ENCODE measurements at regions not wholly inside any gene's neighbourhood (a gene's known extent, or its start where the extent isn't known, plus 50 kb on each side); places are given as distances from the start of the nearest gene placed in this dataset.

DNA sequence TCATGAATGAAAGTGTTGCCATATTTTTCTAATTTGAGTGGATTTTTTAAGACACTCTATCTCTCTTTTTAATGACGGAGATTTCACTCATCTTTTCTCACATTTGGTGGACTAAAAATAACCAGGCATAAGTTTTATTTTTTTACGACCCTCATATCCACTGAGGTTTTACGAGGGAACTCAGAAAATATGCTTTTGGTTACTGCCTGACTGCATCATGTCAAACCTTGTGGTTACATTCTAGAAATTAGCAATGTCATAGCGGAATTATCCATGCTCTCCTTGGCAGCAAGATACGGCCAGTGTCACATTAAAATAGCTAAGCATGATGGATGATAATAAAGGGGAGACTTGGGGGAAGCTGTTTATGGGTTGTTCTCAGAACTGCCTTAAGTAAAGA, 428.6 kb upstream of the FSHR start:
- TF ChIP-seq FOXM1 (IDR thresholded peaks at IDR 0.05; ENCODE audit: borderline replicate concordance, low read depth) (no peak), RAD21 (IDR thresholded peaks at IDR 0.05; ENCODE audit: low read depth) (no peak), EP300 (IDR thresholded peaks at IDR 0.05; ENCODE audit: borderline replicate concordance) (no peak), TAF1 (IDR thresholded peaks at IDR 0.05; ENCODE audit: low read depth) (no peak), YY1 (IDR thresholded peaks at IDR 0.05; ENCODE audit: low read depth) (no peak), ZBTB7A (IDR thresholded peaks at IDR 0.05; ENCODE audit: low read depth) (no peak)
- TF ChIP-seq, protein P1, sequence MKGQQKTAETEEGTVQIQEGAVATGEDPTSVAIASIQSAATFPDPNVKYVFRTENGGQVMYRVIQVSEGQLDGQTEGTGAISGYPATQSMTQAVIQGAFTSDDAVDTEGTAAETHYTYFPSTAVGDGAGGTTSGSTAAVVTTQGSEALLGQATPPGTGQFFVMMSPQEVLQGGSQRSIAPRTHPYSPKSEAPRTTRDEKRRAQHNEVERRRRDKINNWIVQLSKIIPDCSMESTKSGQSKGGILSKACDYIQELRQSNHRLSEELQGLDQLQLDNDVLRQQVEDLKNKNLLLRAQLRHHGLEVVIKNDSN (IDR thresholded peaks at IDR 0.05) = no peak
- TF ChIP-seq, protein P2, sequence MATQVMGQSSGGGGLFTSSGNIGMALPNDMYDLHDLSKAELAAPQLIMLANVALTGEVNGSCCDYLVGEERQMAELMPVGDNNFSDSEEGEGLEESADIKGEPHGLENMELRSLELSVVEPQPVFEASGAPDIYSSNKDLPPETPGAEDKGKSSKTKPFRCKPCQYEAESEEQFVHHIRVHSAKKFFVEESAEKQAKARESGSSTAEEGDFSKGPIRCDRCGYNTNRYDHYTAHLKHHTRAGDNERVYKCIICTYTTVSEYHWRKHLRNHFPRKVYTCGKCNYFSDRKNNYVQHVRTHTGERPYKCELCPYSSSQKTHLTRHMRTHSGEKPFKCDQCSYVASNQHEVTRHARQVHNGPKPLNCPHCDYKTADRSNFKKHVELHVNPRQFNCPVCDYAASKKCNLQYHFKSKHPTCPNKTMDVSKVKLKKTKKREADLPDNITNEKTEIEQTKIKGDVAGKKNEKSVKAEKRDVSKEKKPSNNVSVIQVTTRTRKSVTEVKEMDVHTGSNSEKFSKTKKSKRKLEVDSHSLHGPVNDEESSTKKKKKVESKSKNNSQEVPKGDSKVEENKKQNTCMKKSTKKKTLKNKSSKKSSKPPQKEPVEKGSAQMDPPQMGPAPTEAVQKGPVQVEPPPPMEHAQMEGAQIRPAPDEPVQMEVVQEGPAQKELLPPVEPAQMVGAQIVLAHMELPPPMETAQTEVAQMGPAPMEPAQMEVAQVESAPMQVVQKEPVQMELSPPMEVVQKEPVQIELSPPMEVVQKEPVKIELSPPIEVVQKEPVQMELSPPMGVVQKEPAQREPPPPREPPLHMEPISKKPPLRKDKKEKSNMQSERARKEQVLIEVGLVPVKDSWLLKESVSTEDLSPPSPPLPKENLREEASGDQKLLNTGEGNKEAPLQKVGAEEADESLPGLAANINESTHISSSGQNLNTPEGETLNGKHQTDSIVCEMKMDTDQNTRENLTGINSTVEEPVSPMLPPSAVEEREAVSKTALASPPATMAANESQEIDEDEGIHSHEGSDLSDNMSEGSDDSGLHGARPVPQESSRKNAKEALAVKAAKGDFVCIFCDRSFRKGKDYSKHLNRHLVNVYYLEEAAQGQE (IDR thresholded peaks at IDR 0.05; ENCODE audit: low read depth) = no peak
